ENCODE measurements at regions not wholly inside any gene's neighbourhood (a gene's known extent, or its start where the extent isn't known, plus 50 kb on each side); places are given as distances from the start of the nearest gene placed in this dataset.

DNA sequence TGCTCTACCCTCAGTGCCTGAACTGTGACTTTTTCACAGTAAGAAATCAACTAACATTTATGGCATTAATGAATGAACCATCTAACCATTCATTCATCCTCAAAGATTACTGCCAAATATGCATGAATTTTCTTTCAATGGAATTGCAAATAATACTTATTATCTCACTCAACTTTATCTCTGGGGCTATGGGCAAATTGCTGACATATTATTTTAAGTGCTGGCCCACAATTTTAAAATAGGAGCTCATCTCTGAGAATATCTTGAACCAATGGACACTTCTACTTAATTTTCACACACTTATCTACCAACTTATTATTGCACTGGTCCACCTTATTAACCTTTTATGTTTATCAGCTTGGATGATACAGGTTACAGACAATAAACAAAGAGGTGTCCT lies 182.8 kb downstream of the RBM43 start:
- Mint-ChIP-seq H3K4me1 (ENCODE audit: low read depth, unreplicated experiment) (no peaks in the 10 kb centered on the region), H3K27me3 (ENCODE audit: low read depth, unreplicated experiment) (no peaks in the 10 kb centered on the region), H3K36me3 (ENCODE audit: low read depth, unreplicated experiment) (no peaks in the 10 kb centered on the region), H3K4me3 (ENCODE audit: unreplicated experiment) (no peak overlapping the region), H3K27ac (ENCODE audit: unreplicated experiment) (no peak overlapping the region), H3K9me3 (ENCODE audit: unreplicated experiment) (peaks cover 2% of the 10 kb centered on the region)
- TF ChIP-seq EZH2 (IDR thresholded peaks at IDR 0.05; ENCODE audit: insufficient read depth, low read length), result no peak
- TF ChIP-seq, protein P1, sequence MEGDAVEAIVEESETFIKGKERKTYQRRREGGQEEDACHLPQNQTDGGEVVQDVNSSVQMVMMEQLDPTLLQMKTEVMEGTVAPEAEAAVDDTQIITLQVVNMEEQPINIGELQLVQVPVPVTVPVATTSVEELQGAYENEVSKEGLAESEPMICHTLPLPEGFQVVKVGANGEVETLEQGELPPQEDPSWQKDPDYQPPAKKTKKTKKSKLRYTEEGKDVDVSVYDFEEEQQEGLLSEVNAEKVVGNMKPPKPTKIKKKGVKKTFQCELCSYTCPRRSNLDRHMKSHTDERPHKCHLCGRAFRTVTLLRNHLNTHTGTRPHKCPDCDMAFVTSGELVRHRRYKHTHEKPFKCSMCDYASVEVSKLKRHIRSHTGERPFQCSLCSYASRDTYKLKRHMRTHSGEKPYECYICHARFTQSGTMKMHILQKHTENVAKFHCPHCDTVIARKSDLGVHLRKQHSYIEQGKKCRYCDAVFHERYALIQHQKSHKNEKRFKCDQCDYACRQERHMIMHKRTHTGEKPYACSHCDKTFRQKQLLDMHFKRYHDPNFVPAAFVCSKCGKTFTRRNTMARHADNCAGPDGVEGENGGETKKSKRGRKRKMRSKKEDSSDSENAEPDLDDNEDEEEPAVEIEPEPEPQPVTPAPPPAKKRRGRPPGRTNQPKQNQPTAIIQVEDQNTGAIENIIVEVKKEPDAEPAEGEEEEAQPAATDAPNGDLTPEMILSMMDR (IDR thresholded peaks at IDR 0.05; ENCODE audit: insufficient read depth, low read depth, low read length), result no peak
- H3K9me3 ChIP-seq (ENCODE audit: insufficient read depth, low read depth, low read length), result no peaks in the 10 kb centered on the region
- no peak overlapping the region for H3K4me3 ChIP-seq (ENCODE audit: insufficient read depth, low read depth, low read length)
- H2AFZ ChIP-seq (ENCODE audit: low read depth, low read length), result no peak overlapping the region
- H3K27ac ChIP-seq (ENCODE audit: low read depth, low read length), result no peak overlapping the region
- H3K4me1 ChIP-seq (ENCODE audit: insufficient read depth, low read length), result no peaks in the 10 kb centered on the region
- H3K27me3 ChIP-seq (ENCODE audit: insufficient read depth, low read length), result no peaks in the 10 kb centered on the region
- H3K36me3 ChIP-seq (ENCODE audit: insufficient read depth, low read length), result no peaks in the 10 kb centered on the region
- no peaks in the 10 kb centered on the region for H3K79me2 ChIP-seq (ENCODE audit: insufficient read depth, low read length)
- no peak for FAIRE-seq
- H4K20me1 ChIP-seq (ENCODE audit: insufficient read depth, low read length), result no peaks in the 10 kb centered on the region
- no peak for DNase-seq (ENCODE audit: low read depth)
- H3K4me2 ChIP-seq (ENCODE audit: low read length), result no peak overlapping the region
- H3K9ac ChIP-seq (ENCODE audit: low read length), result no peak overlapping the region

DNA sequence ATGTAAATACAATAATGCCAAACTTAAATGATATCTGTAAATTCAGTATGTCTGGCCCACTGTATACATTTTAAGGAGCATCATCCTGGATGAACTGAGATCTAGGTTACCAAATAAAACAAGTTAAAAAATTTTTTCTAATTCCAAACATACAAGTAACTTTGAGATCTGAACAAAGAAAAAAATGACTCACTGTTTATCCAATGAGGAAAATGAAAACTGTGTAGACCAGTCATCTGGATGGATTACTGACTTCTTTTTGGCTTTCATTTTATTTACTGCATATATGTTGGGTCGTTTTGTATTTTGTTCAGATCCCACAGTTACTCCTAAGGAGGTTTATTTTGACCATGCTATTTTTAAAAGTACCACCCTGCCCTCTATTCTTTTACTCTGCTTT lies 189.8 kb downstream of the RBM43 start:
- Histone ChIP-seq H3K4me2 (ENCODE audit: low read length) (no peak overlapping the region), H2AFZ (ENCODE audit: low read depth, low read length) (no peak overlapping the region), H4K20me1 (ENCODE audit: insufficient read depth, low read length) (no peaks in the 10 kb centered on the region), H3K4me1 (ENCODE audit: insufficient read depth, low read length) (no peaks in the 10 kb centered on the region), H3K4me3 (ENCODE audit: insufficient read depth, low read depth, low read length) (no peak overlapping the region), H3K9ac (ENCODE audit: low read length) (no peak overlapping the region), H3K27ac (ENCODE audit: low read depth, low read length) (no peak overlapping the region), H3K36me3 (ENCODE audit: insufficient read depth, low read length) (no peaks in the 10 kb centered on the region), H3K27me3 (ENCODE audit: insufficient read depth, low read length) (no peaks in the 10 kb centered on the region), H3K9me3 (ENCODE audit: insufficient read depth, low read depth, low read length) (no peaks in the 10 kb centered on the region), H3K79me2 (ENCODE audit: insufficient read depth, low read length) (no peaks in the 10 kb centered on the region)
- Mint-ChIP-seq H3K27me3 (ENCODE audit: low read depth, unreplicated experiment) (no peaks in the 10 kb centered on the region), H3K4me3 (ENCODE audit: unreplicated experiment) (no peak overlapping the region), H3K4me1 (ENCODE audit: low read depth, unreplicated experiment) (no peaks in the 10 kb centered on the region), H3K9me3 (ENCODE audit: unreplicated experiment) (peaks cover under 1% of the 10 kb centered on the region), H3K27ac (ENCODE audit: unreplicated experiment) (no peak overlapping the region), H3K36me3 (ENCODE audit: low read depth, unreplicated experiment) (no peaks in the 10 kb centered on the region)
- DNase-seq (ENCODE audit: low read depth) (no peak), FAIRE-seq (no peak)
- TF ChIP-seq, protein P1 (IDR thresholded peaks at IDR 0.05; ENCODE audit: insufficient read depth, low read depth, low read length), result no peak
- TF ChIP-seq EZH2 (IDR thresholded peaks at IDR 0.05; ENCODE audit: insufficient read depth, low read length), result no peak

DNA sequence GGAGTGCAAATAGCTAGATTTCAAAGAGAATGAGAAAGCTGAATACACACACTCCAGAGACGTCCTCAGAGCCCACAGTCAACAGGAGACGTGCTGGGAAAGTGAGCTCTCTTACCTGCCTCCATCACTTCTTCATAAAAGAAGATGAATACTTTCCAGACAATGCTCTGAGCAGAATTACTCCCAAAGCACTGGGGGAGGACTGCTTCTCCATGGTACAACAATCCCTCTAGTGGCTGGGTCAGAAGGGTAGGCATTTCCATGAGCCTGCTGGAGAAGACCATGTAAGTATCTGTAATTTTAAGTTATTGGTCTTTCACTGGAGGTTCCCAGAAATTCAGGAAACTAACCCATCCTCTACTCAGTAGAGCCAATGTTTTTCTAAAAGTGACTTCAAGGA lies 190.3 kb downstream of the RBM43 start:
- Mint-ChIP-seq H3K9me3 (ENCODE audit: unreplicated experiment) (peaks cover 3% of the 10 kb centered on the region), H3K4me3 (ENCODE audit: unreplicated experiment) (no peak overlapping the region), H3K27ac (ENCODE audit: unreplicated experiment) (no peak overlapping the region), H3K36me3 (ENCODE audit: low read depth, unreplicated experiment) (no peaks in the 10 kb centered on the region), H3K4me1 (ENCODE audit: low read depth, unreplicated experiment) (no peaks in the 10 kb centered on the region), H3K27me3 (ENCODE audit: low read depth, unreplicated experiment) (no peaks in the 10 kb centered on the region)
- no peaks in the 10 kb centered on the region for H3K27me3 ChIP-seq (ENCODE audit: insufficient read depth, low read length)
- H3K4me2 ChIP-seq (ENCODE audit: low read length), result no peak overlapping the region
- no peak overlapping the region for H2AFZ ChIP-seq (ENCODE audit: low read depth, low read length)
- no peaks in the 10 kb centered on the region for H4K20me1 ChIP-seq (ENCODE audit: insufficient read depth, low read length)
- no peak overlapping the region for H3K9ac ChIP-seq (ENCODE audit: low read length)
- no peaks in the 10 kb centered on the region for H3K36me3 ChIP-seq (ENCODE audit: insufficient read depth, low read length)
- FAIRE-seq (peak; percentile 63), DNase-seq (ENCODE audit: low read depth) (peak; percentile 33)
- no peaks in the 10 kb centered on the region for H3K4me1 ChIP-seq (ENCODE audit: insufficient read depth, low read length)
- no peak for TF ChIP-seq EZH2 (IDR thresholded peaks at IDR 0.05; ENCODE audit: insufficient read depth, low read length)
- TF ChIP-seq, protein P1 (IDR thresholded peaks at IDR 0.05; ENCODE audit: insufficient read depth, low read depth, low read length), result peak; percentile 37
- H3K79me2 ChIP-seq (ENCODE audit: insufficient read depth, low read length), result no peaks in the 10 kb centered on the region
- H3K4me3 ChIP-seq (ENCODE audit: insufficient read depth, low read depth, low read length), result no peak overlapping the region
- no peak overlapping the region for H3K27ac ChIP-seq (ENCODE audit: low read depth, low read length)
- no peaks in the 10 kb centered on the region for H3K9me3 ChIP-seq (ENCODE audit: insufficient read depth, low read depth, low read length)

Measured in astrocyte (in vitro differentiated cells and primary cell).